LNCAP (cell line): ENCODE measurements at regions not wholly inside any gene's neighbourhood (a gene's known extent, or its start where the extent isn't known, plus 50 kb on each side); places are given as distances from the start of the nearest gene placed in this dataset.

Experiments
- TF ChIP-seq, protein P1 (sequence below): fragments of 450-650 bp; IDR thresholded peaks from 2 replicates; pipeline ENCODE4 v1.5.1; 2017; ENCODE audit warnings: mild to moderate bottlenecking

DNA sequence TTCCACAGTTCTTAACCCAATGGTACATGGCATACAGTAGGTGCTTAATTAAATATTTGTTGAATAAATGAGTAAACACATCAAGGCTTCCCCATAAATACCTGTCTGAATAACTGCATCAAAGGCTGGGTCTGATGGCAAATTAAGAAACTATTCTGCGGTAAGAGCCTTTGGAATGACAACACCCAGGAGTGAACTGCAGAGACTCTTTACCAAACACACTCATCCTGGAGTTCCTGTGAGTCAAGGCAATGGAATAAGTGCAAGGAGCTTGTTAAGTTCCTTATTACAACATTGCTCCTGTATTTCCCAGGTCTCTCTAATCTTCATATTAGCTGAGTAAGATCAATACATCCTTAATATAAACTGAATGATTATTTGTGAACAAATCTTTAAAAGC, 119.9 kb upstream of the STT3B start:
- TF ChIP-seq, protein P1, sequence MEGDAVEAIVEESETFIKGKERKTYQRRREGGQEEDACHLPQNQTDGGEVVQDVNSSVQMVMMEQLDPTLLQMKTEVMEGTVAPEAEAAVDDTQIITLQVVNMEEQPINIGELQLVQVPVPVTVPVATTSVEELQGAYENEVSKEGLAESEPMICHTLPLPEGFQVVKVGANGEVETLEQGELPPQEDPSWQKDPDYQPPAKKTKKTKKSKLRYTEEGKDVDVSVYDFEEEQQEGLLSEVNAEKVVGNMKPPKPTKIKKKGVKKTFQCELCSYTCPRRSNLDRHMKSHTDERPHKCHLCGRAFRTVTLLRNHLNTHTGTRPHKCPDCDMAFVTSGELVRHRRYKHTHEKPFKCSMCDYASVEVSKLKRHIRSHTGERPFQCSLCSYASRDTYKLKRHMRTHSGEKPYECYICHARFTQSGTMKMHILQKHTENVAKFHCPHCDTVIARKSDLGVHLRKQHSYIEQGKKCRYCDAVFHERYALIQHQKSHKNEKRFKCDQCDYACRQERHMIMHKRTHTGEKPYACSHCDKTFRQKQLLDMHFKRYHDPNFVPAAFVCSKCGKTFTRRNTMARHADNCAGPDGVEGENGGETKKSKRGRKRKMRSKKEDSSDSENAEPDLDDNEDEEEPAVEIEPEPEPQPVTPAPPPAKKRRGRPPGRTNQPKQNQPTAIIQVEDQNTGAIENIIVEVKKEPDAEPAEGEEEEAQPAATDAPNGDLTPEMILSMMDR = no peak

GRCh38 chr3:31413515-31413914, 119.2 kb upstream of the STT3B start:
- TF ChIP-seq, protein P1 = no peak

DNA sequence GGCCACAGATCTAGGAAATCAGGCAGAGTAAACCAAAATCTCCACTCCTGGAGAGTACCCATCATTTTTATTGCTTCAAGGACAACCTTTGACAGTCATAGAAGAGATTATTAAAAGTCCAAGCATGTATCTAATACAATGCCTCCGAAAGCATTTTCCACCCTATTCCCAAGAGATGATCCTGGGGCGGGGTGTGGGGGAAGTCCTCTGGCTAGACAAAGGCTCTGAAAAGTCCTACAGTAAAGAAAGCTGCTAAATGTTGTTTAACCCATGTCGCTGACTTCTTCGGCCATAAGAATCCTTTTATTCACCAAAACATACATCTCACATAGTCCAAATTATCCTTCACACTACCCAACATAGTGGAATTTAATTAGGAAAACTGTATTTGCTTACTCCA, 115.7 kb upstream of the STT3B start:
- TF ChIP-seq, protein P1 = no peak

DNA sequence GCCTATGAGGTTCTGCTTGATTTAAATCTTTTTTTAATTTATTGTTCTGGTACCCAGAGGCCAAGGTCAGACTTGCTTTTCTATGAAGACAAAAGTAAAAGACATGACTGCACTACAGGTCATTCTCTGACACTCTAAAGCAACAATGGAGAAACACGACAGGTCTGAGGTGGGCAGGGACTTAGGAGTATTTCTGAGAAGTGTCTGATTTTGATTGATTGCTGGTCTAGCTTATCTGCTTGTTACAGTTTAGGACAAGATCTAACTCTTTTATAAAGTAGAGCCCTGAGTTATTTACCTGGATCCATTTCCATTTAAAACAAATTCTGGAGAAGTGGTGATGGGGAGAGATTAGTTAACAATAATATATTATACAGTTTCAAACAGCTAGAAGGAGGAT, 115.2 kb upstream of the STT3B start:
- TF ChIP-seq, protein P1 = no peak

- TF ChIP-seq, protein P1 = no peak
Observed at GRCh38 chr3:31420311-31420710, 112.4 kb upstream of the STT3B start.

GRCh38 chr3:31421314-31422048, 111.2 kb upstream of the STT3B start:
- TF ChIP-seq, protein P1 = no peak

GRCh38 chr3:31422237-31422636, 110.5 kb upstream of the STT3B start:
- TF ChIP-seq, protein P1 = no peak

DNA sequence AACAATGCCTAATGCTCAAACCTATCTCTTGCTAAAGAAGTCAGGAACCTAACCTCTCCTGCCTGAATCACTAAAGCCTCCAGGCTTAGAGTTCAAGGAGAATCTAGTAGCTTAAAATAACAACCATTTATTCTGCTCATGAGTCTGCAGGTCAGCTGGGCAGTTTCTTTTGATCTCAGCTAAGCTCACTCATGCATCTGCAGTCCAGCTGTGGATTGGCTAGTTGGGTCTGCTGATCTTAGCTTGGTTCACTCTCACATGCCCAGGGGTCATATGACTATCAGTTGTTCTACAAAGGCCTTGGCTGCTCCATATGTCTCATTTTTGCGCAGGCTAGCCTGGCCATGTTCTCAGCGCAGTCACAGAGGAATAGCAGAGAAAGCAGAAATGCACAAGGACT, 109.2 kb upstream of the STT3B start:
- TF ChIP-seq, protein P1 = no peak
